ENCODE measurements at regions not wholly inside any gene's neighbourhood (a gene's known extent, or its start where the extent isn't known, plus 50 kb on each side); places are given as distances from the start of the nearest gene placed in this dataset.

GRCh38 chr6:101257163-101257562 lies 136.3 kb upstream of the GRIK2 start:
- Mint-ChIP-seq H3K4me3 (no peak overlapping the region), H3K9me3 (peaks cover 36% of the 10 kb centered on the region), H3K27ac (no peak overlapping the region), H3K4me1 (no peaks in the 10 kb centered on the region), H3K36me3 (peaks cover 16% of the 10 kb centered on the region), H3K27me3 (ENCODE audit: low read depth) (no peaks in the 10 kb centered on the region)
- ChIA-PET CTCF (no interaction called here), POLR2A (no interaction called here)
- no peak for DNase-seq (ENCODE audit: low spot score)
- ATAC-seq: no peak
- no peak for TF ChIP-seq OVOL2 (CRISPR knock-in tag; IDR thresholded peaks at IDR 0.05; ENCODE audit: borderline replicate concordance)
- no peak for TF ChIP-seq MXD4 (CRISPR knock-in tag; IDR thresholded peaks at IDR 0.05; ENCODE audit: borderline replicate concordance)
- TF ChIP-seq, protein P1, sequence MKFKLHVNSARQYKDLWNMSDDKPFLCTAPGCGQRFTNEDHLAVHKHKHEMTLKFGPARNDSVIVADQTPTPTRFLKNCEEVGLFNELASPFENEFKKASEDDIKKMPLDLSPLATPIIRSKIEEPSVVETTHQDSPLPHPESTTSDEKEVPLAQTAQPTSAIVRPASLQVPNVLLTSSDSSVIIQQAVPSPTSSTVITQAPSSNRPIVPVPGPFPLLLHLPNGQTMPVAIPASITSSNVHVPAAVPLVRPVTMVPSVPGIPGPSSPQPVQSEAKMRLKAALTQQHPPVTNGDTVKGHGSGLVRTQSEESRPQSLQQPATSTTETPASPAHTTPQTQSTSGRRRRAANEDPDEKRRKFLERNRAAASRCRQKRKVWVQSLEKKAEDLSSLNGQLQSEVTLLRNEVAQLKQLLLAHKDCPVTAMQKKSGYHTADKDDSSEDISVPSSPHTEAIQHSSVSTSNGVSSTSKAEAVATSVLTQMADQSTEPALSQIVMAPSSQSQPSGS (CRISPR knock-in tag; IDR thresholded peaks at IDR 0.05; ENCODE audit: borderline replicate concordance, low read depth): no peak
- no peak for TF ChIP-seq PREB (CRISPR knock-in tag; IDR thresholded peaks at IDR 0.05; ENCODE audit: borderline replicate concordance)
- TF ChIP-seq, protein P2, sequence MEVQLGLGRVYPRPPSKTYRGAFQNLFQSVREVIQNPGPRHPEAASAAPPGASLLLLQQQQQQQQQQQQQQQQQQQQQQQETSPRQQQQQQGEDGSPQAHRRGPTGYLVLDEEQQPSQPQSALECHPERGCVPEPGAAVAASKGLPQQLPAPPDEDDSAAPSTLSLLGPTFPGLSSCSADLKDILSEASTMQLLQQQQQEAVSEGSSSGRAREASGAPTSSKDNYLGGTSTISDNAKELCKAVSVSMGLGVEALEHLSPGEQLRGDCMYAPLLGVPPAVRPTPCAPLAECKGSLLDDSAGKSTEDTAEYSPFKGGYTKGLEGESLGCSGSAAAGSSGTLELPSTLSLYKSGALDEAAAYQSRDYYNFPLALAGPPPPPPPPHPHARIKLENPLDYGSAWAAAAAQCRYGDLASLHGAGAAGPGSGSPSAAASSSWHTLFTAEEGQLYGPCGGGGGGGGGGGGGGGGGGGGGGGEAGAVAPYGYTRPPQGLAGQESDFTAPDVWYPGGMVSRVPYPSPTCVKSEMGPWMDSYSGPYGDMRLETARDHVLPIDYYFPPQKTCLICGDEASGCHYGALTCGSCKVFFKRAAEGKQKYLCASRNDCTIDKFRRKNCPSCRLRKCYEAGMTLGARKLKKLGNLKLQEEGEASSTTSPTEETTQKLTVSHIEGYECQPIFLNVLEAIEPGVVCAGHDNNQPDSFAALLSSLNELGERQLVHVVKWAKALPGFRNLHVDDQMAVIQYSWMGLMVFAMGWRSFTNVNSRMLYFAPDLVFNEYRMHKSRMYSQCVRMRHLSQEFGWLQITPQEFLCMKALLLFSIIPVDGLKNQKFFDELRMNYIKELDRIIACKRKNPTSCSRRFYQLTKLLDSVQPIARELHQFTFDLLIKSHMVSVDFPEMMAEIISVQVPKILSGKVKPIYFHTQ (CRISPR knock-in tag; IDR thresholded peaks at IDR 0.05): no peak
- TF ChIP-seq, protein P3, sequence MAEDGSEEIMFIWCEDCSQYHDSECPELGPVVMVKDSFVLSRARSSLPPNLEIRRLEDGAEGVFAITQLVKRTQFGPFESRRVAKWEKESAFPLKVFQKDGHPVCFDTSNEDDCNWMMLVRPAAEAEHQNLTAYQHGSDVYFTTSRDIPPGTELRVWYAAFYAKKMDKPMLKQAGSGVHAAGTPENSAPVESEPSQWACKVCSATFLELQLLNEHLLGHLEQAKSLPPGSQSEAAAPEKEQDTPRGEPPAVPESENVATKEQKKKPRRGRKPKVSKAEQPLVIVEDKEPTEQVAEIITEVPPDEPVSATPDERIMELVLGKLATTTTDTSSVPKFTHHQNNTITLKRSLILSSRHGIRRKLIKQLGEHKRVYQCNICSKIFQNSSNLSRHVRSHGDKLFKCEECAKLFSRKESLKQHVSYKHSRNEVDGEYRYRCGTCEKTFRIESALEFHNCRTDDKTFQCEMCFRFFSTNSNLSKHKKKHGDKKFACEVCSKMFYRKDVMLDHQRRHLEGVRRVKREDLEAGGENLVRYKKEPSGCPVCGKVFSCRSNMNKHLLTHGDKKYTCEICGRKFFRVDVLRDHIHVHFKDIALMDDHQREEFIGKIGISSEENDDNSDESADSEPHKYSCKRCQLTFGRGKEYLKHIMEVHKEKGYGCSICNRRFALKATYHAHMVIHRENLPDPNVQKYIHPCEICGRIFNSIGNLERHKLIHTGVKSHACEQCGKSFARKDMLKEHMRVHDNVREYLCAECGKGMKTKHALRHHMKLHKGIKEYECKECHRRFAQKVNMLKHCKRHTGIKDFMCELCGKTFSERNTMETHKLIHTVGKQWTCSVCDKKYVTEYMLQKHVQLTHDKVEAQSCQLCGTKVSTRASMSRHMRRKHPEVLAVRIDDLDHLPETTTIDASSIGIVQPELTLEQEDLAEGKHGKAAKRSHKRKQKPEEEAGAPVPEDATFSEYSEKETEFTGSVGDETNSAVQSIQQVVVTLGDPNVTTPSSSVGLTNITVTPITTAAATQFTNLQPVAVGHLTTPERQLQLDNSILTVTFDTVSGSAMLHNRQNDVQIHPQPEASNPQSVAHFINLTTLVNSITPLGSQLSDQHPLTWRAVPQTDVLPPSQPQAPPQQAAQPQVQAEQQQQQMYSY (CRISPR knock-in tag; IDR thresholded peaks at IDR 0.05): no peak
- TF ChIP-seq FOXP4 (CRISPR knock-in tag; IDR thresholded peaks at IDR 0.05): no peak
- TF ChIP-seq, protein P4, sequence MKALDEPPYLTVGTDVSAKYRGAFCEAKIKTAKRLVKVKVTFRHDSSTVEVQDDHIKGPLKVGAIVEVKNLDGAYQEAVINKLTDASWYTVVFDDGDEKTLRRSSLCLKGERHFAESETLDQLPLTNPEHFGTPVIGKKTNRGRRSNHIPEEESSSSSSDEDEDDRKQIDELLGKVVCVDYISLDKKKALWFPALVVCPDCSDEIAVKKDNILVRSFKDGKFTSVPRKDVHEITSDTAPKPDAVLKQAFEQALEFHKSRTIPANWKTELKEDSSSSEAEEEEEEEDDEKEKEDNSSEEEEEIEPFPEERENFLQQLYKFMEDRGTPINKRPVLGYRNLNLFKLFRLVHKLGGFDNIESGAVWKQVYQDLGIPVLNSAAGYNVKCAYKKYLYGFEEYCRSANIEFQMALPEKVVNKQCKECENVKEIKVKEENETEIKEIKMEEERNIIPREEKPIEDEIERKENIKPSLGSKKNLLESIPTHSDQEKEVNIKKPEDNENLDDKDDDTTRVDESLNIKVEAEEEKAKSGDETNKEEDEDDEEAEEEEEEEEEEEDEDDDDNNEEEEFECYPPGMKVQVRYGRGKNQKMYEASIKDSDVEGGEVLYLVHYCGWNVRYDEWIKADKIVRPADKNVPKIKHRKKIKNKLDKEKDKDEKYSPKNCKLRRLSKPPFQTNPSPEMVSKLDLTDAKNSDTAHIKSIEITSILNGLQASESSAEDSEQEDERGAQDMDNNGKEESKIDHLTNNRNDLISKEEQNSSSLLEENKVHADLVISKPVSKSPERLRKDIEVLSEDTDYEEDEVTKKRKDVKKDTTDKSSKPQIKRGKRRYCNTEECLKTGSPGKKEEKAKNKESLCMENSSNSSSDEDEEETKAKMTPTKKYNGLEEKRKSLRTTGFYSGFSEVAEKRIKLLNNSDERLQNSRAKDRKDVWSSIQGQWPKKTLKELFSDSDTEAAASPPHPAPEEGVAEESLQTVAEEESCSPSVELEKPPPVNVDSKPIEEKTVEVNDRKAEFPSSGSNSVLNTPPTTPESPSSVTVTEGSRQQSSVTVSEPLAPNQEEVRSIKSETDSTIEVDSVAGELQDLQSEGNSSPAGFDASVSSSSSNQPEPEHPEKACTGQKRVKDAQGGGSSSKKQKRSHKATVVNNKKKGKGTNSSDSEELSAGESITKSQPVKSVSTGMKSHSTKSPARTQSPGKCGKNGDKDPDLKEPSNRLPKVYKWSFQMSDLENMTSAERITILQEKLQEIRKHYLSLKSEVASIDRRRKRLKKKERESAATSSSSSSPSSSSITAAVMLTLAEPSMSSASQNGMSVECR (CRISPR knock-in tag; IDR thresholded peaks at IDR 0.05; ENCODE audit: borderline replicate concordance): no peak
- TF ChIP-seq, protein P5, sequence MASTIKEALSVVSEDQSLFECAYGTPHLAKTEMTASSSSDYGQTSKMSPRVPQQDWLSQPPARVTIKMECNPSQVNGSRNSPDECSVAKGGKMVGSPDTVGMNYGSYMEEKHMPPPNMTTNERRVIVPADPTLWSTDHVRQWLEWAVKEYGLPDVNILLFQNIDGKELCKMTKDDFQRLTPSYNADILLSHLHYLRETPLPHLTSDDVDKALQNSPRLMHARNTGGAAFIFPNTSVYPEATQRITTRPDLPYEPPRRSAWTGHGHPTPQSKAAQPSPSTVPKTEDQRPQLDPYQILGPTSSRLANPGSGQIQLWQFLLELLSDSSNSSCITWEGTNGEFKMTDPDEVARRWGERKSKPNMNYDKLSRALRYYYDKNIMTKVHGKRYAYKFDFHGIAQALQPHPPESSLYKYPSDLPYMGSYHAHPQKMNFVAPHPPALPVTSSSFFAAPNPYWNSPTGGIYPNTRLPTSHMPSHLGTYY (CRISPR knock-in tag; IDR thresholded peaks at IDR 0.05): no peak
- TF ChIP-seq ELF4 (CRISPR knock-in tag; IDR thresholded peaks at IDR 0.05; ENCODE audit: low read depth): no peak
- no peak for TF ChIP-seq GTF2I (CRISPR knock-in tag; conservative IDR thresholded peaks at IDR 0.05)
- no peak for TF ChIP-seq NR2C2 (CRISPR knock-in tag; IDR thresholded peaks at IDR 0.05)
- TF ChIP-seq AFF4 (CRISPR knock-in tag; IDR thresholded peaks at IDR 0.05; ENCODE audit: borderline replicate concordance): no peak

Data from WTC11 (cell line).